ENCODE measurements at regions not wholly inside any gene's neighbourhood (a gene's known extent, or its start where the extent isn't known, plus 50 kb on each side); places are given as distances from the start of the nearest gene placed in this dataset.

GRCh38 chr2:173678186-173678585 is 287.0 kb downstream of the SP3 start:
- DNase-seq, result no peak
- Histone ChIP-seq H3K9me3 (peaks cover 0 to 14% (median 0%) of the 10 kb centered on the region in 11 donors), H3K27ac (no peak overlapping the region), H3K4me3 (no peak overlapping the region), H3K36me3 (no peaks in the 10 kb centered on the region), H3K4me1 (no peaks in the 10 kb centered on the region), H3K27me3 (peaks cover 0 to 6% (median 0%) of the 10 kb centered on the region in 7 donors)
- 76 to 79% methylated on average over 1 of the region's 1 CpG for WGBS, 2 donors
- ATAC-seq, result no peak
- intact Hi-C loops (cut with DNase I), result no loop called here
- TF ChIP-seq CTCF (IDR thresholded peaks at IDR 0.05), result no peak

- 81 to 84% methylated on average over 3 of the region's 3 CpGs for WGBS, 2 donors
- intact Hi-C loops (cut with DNase I), result no loop called here
- Histone ChIP-seq H3K4me1 (no peaks in the 10 kb centered on the region), H3K9me3 (peaks cover 0 to 14% (median 0%) of the 10 kb centered on the region in 11 donors), H3K27me3 (no peaks in the 10 kb centered on the region), H3K36me3 (no peaks in the 10 kb centered on the region), H3K4me3 (no peak overlapping the region), H3K27ac (no peak overlapping the region)
- DNase-seq, result no peak
- ATAC-seq, result no peak
- no peak for TF ChIP-seq CTCF (IDR thresholded peaks at IDR 0.05)
These were observed 284.6 kb downstream of the SP3 start for GRCh38 chr2:173680574-173680973.

- no peak for ATAC-seq
- intact Hi-C loops (cut with DNase I), result no loop called here
These were observed 283.1 kb downstream of the SP3 start for GRCh38 chr2:173681881-173682650.

GRCh38 chr2:173684896-173685459 is 280.2 kb downstream of the SP3 start:
- no peaks in the 10 kb centered on the region for H3K27me3 ChIP-seq
- peaks cover 0 to 14% (median 0%) of the 10 kb centered on the region in 11 donors for H3K9me3 ChIP-seq
- no peaks in the 10 kb centered on the region for H3K4me1 ChIP-seq
- TF ChIP-seq CTCF (IDR thresholded peaks at IDR 0.05), result no peak
- DNase-seq, result no peak
- H3K4me3 ChIP-seq, result no peak overlapping the region
- 89 to 90% methylated on average over 6 of the region's 6 CpGs for WGBS, 2 donors
- intact Hi-C loops (cut with DNase I), result no loop called here
- no peak overlapping the region for H3K27ac ChIP-seq
- no peak for ATAC-seq
- H3K36me3 ChIP-seq, result no peaks in the 10 kb centered on the region

More at GRCh38 chr2:173681881-173682650, 283.1 kb downstream of the SP3 start:
- 92 to 96% methylated on average over 4 of the region's 4 CpGs for WGBS, 2 donors
- Histone ChIP-seq H3K9me3 (peaks cover 0 to 14% (median 0%) of the 10 kb centered on the region in 11 donors), H3K4me1 (no peaks in the 10 kb centered on the region), H3K4me3 (no peak overlapping the region), H3K27ac (no peak overlapping the region), H3K27me3 (no peaks in the 10 kb centered on the region), H3K36me3 (no peaks in the 10 kb centered on the region)
- TF ChIP-seq CTCF (IDR thresholded peaks at IDR 0.05), result no peak
- no peak for DNase-seq

All from heart right ventricle (tissue), 16 donors.